Occipital lobe (tissue), 1 donor: ENCODE measurements at regions not wholly inside any gene's neighbourhood (a gene's known extent, or its start where the extent isn't known, plus 50 kb on each side); places are given as distances from the start of the nearest gene placed in this dataset.

ENCODE experiments used
- DNase-seq: peaks from one replicate; lab custom pipeline; 2025; lab: John Stamatoyannopoulos, UW

DNA sequence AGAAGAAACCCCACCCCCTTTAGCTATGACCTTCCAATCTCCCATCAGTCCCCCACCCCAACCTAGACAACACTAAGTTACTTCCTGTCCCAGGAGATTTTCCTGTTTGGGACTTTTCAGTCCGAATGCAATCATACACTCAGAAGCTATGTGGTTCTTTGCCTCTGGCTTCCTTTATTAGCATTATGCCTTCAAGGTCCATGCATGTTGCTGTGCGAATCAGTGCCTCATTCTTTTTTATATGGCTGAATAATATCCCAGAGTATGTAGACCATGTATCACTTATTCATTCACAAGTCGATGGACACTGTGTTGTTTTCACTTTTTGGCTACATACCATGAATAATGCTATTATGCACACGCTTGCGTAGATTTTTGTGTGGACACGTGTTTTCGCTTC, 292.1 kb upstream of the HDAC4 start:
- DNase-seq, result no peak

DNA sequence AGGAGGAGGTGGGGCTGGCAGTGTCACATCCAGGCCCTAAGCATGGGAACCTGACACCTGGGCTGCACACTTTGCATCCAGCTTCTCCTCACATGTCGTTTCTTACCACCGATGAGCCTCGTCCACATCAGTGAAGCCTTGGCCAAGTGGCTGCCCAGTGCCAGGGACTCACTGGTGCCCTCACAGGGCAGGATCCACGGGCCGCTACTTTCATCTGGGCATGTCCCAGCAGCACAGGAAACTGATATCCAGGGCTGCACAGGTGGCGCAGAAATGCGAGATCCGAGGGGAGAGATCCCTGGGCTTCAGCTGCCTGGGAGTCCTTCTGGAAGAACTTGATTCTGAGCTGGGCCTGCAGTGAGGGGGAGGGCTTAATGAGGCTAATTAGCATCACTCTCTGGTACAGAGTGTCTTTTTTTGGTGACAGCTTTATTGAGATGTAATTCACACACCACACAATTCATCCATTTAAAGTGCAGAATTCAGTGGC, 291.6 kb upstream of the HDAC4 start:
- no peak for DNase-seq

DNA sequence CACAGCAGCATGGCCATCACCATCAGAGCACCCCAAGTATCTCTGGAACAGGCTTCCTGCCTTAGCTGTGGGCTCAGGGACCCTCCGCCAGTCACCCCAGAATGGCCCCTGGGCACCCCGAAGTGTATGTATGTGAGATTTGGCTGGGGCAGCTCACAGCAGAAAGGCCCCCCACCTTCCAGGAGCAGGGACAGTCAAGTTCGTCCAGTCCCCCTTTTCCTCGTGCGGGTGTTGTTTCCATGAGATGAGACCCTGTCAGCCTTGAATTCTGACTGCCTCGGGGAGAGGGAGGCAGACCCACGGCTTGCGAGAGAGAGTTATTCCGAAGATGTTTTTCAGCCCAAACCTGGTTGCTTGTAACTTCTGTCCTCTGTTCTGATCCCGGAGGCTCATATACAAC, 290.9 kb upstream of the HDAC4 start:
- no peak for DNase-seq

DNA sequence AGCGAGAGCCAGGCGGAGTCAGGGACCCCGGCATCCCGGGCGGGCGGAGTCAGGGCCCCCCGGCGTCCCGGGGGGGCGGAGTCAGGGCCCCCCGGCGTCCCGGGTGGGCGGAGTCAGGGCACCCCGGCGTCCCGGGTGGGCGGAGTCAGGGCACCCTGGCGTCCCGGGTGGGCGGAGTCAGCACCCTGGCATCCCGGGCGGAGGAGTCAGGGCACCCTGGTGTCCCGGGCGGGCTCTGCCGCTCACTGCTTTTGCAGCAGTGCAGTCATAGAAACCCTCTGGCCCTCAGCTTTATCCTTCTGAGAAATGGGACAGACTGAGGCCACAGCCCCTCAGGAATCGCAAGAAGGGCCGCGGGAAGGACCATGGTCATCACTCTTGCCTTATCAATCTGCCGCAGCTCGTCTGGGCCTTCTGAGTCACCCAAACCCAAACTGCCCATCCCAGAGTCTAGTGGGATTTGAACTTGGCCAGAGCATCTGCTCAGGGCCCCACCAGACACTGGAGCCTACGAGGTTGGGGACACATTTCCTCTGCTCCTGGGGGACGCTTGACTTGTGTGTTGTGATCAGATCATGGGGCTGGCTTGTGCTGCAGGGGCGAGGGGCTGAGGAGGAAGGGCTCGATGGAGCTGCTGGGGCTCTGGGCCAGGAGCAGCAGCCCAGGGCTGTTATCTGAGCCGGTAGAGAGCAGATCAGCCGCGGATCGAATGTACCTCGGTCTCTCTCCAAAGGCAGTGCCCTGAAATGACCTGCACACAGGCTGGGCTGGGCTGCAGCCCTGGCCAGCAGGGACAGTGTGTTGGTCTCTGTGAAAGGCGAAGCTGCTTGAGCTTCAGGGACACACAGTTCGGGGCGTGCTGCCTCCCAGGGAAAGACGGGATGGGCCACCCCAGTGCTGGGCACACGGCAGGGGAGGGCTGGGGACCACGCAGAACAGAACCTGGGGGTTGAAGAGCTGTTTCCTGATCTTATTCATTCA, 290.1 kb upstream of the HDAC4 start:
- DNase-seq, result no peak

DNA sequence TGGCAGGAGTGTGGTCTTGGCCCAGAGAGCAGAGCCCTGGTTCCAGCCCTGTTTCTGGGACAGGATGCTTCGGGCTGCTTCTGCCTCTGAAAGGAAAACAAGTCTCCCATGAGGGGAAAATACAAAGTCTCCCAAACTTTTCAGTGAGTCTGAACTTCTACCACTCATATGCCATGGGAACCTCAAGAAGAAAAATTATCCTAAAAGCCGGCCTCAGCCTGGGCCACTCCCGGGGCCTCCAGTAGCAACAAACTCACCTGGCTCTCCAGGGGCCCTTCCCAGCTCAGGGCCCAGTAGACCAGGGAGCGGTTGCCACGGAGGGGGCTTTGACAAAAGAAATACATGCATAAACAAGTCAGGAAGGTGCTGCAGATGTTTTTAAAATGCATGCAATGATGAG, 289.2 kb upstream of the HDAC4 start:
- DNase-seq, result no peak

- DNase-seq, result no peak
These were observed 288.6 kb upstream of the HDAC4 start for GRCh38 chr2:239689410-239689809.

DNA sequence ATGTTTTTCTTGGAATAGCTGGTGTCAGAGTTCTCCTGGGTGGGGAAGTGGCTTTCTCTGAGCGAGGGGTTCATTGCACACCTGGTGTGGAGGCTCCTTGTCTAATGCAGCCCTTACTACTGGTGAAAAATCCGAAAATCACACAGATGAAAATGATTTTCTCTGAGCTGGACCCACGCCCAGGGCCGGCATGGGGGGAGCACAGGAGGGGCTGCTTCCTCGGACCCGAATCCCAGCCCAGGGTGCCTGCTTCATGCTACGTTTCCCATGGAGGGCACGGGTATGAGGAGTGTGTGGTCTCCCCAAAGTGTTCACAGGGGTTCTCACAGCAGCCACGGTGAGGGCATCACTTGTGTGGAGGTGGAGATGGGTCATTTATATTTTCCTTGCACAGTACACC, 288.0 kb upstream of the HDAC4 start:
- no peak for DNase-seq

- DNase-seq, result no peak
These were observed 287.4 kb upstream of the HDAC4 start for GRCh38 chr2:239688122-239688681.

- DNase-seq, result no peak
These were observed 286.6 kb upstream of the HDAC4 start for GRCh38 chr2:239687441-239687840.

DNA sequence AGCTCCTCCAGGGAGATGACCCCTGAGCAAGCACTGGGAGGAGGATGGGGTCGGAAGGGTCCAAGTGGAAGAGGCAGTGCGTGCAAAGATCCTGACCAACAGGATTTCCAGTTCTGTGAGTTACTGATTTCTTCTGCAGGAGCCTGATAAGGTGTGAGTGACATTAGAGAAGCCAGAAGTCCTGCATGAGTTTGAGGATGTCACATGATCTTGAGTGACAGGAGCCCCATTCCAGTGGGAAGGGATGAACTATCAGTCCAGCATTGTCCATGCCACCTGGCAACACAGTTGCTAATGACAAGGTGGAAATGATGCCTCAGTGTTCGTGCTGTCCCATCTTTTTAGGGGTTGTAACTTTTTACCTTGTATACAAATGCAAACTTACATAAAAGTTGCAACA, 285.1 kb upstream of the HDAC4 start:
- DNase-seq, result no peak

GRCh38 chr2:239685556-239685955, 284.7 kb upstream of the HDAC4 start:
- no peak for DNase-seq

DNA sequence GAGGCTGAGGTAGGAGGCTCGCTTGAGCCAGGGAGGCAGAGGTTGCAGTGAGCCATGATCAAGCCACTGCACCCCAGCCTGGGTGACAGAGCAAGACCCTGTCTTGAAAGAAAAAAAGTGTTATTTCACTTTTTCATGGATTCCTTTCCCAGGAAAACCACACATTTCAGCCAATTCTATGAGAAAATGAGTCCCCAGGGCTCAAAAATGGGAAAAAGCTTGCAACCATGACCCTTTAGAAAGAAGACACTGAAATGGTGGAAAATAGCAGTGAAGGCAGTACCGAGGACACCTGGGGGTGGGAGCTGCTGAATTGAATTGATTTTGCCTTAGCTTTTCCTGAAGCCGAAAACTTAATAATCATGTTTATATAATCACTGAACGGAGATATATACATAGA, 284.2 kb upstream of the HDAC4 start:
- no peak for DNase-seq

GRCh38 chr2:239684271-239684810, 283.5 kb upstream of the HDAC4 start:
- DNase-seq, result no peak

GRCh38 chr2:239682518-239682917, 281.7 kb upstream of the HDAC4 start:
- no peak for DNase-seq

- no peak for DNase-seq
These were observed 278.9 kb upstream of the HDAC4 start for GRCh38 chr2:239679755-239680154.

DNA sequence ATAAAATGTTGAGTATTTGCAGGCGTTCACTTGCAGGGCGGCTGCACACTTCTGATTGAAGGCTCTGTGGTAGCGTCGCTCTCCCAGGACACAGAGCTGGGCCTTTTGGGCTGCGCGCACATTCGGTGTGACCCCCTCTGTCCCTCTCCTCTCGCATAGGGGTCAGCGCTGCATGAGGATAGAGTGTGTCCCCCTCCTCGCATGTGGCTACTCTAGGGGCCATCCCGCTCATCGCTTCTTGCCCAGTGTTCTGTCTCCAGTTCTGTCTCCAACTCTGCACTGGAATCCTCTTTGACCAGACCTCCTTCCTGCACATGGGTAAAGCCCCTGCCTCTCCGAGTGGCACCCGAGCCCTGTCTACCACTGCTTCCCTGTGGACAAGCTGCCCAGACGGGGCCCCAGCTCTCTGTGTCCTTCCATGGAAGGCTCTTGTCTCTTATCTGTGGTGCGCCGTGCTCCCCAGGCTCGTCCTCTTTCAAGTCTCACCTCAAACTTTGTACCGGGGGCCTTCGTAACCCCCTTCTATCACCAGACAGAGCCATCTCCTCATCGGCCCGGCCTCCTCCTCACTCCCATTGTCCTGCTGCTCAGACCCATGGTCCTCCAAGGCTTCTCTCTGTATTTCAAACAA, 278.0 kb upstream of the HDAC4 start:
- no peak for DNase-seq

GRCh38 chr2:239678186-239678490, 277.3 kb upstream of the HDAC4 start:
- no peak for DNase-seq

DNA sequence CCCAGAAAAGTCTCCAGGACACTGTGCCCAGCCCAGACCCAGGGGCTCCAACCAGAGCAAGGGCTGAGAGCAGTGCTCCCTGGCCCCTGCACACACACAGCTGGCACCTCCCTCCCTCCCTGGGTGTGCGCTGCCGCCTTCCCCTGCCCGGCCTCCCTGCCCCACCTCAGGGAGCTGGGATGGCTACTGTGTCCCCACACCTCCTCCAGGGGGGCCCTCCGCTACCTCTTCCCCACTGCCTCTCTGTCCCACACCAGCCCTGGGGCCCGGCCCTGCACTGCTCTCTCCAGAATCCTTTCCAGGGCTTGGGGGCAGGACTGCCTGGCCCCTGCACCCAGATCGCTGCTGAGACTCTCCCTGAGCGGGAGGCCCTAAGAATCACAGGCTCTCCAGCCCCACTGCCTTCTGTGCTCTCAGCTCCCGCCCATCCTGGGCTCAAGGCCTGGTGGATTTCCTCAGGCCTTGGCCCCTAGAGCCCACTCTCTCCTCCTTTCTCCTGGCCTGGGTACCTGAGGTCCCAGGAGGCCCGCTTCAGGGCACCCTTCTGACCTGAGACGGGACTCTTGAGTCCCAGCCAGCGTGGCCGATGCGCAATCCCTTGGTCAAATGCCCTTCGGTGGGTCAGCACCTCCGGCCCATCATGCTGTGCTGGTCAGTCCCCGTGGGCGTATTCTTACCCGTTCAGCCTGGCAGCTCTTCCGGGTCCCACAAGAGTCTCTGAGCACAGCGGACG, 276.8 kb upstream of the HDAC4 start:
- no peak for DNase-seq

- DNase-seq, result no peak
These were observed 276.1 kb upstream of the HDAC4 start for GRCh38 chr2:239676716-239677452.

- DNase-seq, result no peak
These were observed 275.3 kb upstream of the HDAC4 start for GRCh38 chr2:239675826-239676715.
